IPS-NIHi7 (cell line): ENCODE measurements at regions not wholly inside any gene's neighbourhood (a gene's known extent, or its start where the extent isn't known, plus 50 kb on each side); places are given as distances from the start of the nearest gene placed in this dataset.

Experiments
- DNase-seq: peaks from one replicate; pipeline ENCODE4 v3.0.0; 2012; ENCODE audit warnings: mixed read lengths; ENCODE audit errors: extremely low spot score

GRCh38 chr2:62565309-62565908 lies 59.4 kb upstream of the TMEM17 start:
- DNase-seq, result no peak

GRCh38 chr2:62564380-62565137 lies 58.6 kb upstream of the TMEM17 start:
- DNase-seq, result no peak

GRCh38 chr2:62561586-62561985 lies 55.6 kb upstream of the TMEM17 start:
- no peak for DNase-seq

- no peak for DNase-seq
These were observed 53.6 kb upstream of the TMEM17 start for GRCh38 chr2:62559582-62559981.

- DNase-seq, result no peak
These were observed 52.7 kb upstream of the TMEM17 start for GRCh38 chr2:62558743-62559142.

- no peak for DNase-seq
These were observed 50.1 kb upstream of the TMEM17 start for GRCh38 chr2:62556086-62556485.
